C4-2B (cell line): ENCODE measurements at regions not wholly inside any gene's neighbourhood (a gene's known extent, or its start where the extent isn't known, plus 50 kb on each side); places are given as distances from the start of the nearest gene placed in this dataset.
"Not testable (repeated sequence)": the region's sequence is repeated elsewhere in the genome, so short reads cannot be mapped to it uniquely, and the experiment has no call there.

Experiments
- H3K27ac ChIP-seq: fragments of 450-650 bp; 2 replicates; pipeline ENCODE4 v1.5.1; 2017
- ZFX ChIP-seq: fragments of 450-650 bp; IDR thresholded peaks from 2 replicates; pipeline ENCODE4 v1.6.1; 2017
- TF ChIP-seq, protein P1 (sequence below): fragments of 450-650 bp; conservative IDR thresholded peaks from 2 replicates; pipeline ENCODE4 v1.5.1; 2017; ENCODE audit warnings: mild to moderate bottlenecking

DNA sequence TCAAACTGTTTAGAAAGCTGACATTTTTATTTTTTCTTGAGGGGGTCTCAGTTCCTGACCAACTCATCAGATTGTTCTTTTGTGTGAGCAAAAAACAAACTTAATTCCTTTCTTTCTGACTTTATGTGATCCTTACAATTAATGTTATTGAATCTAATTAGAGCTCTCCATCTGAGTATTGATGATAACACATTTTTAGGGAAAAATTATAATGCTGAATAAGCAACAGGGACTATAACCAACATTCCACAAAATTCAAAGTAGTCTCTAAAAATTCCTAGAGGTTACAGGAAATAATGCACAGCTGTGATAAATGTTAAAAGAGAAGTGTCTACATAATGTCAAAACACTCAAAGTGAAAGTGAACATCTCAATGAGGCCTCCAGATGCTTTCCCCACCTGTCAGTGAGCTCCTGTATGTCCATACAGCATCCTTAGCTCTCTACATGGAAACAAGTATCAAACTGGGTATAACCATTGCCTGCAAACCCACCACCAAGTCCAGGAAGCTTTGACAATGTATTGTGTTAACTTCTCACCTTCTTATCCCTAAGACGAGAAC is 786.0 kb upstream of the SLC39A10 start:
- TF ChIP-seq, protein P1, sequence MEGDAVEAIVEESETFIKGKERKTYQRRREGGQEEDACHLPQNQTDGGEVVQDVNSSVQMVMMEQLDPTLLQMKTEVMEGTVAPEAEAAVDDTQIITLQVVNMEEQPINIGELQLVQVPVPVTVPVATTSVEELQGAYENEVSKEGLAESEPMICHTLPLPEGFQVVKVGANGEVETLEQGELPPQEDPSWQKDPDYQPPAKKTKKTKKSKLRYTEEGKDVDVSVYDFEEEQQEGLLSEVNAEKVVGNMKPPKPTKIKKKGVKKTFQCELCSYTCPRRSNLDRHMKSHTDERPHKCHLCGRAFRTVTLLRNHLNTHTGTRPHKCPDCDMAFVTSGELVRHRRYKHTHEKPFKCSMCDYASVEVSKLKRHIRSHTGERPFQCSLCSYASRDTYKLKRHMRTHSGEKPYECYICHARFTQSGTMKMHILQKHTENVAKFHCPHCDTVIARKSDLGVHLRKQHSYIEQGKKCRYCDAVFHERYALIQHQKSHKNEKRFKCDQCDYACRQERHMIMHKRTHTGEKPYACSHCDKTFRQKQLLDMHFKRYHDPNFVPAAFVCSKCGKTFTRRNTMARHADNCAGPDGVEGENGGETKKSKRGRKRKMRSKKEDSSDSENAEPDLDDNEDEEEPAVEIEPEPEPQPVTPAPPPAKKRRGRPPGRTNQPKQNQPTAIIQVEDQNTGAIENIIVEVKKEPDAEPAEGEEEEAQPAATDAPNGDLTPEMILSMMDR: no peak
- TF ChIP-seq ZFX: no peak
- H3K27ac ChIP-seq: no peak overlapping the region

DNA sequence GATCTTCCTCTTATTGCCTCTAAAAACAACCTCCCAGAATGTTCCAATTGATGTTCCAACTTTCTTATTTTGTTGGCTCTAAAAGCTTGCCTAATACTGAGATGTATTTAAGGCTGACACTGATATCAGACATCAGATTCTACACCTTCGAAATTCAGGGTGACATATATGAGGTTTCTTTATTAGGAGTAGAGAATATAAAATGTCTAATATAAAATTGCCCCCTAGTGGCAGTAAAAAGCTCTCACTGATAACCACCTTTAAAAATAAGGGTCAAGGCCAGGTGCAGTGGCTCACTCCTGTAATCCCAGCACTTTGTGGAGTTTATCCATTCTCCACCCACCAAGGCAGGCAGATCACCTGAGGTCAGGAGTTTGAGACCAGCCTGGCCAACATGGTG is 789.7 kb upstream of the SLC39A10 start:
- no peak for TF ChIP-seq ZFX
- TF ChIP-seq, protein P1: peak; percentile 68
- H3K27ac ChIP-seq: no peak overlapping the region

DNA sequence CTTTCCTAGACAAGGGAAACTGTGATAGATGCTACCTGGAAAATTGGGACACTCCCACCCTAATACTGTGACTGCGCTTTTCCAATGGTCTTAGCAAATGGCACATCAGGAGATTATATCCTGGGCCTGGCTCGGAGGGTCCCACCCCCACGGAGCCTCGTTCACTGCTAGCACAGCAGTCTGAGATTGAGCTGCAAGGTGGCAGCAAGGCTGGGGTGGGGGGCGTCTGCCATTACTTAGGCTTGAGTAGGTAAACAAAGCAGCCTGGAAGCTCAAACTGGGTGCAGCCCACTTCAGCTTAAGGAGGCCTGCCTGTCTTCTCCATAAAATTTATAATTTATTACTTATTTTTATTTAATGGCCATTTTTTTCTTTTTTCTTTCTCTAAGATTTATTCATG is 802.1 kb upstream of the SLC39A10 start:
- H3K27ac ChIP-seq: no peak overlapping the region
- TF ChIP-seq ZFX: no peak
- TF ChIP-seq, protein P1: no peak

DNA sequence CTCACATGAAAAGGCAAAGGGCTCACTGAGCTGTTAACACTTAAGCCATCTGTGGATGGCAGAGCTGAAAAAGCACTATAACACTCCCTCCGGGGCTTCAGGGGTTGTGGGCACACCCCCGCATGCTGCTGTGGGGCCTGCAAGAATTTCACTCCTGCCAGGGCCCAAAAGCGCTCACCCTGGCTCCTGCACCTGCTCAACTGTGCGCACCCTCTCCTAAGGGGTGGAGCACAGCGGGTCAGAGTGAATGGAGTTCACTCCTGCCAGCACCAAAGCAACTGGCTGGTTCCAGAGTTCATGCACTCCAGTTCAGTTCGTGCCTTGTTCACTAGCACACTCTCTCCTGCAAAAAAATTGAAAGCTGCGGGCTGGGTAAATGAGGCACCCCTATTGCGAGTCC is 814.2 kb upstream of the SLC39A10 start:
- TF ChIP-seq ZFX: no peak
- TF ChIP-seq, protein P1: no peak
- no peak overlapping the region for H3K27ac ChIP-seq

DNA sequence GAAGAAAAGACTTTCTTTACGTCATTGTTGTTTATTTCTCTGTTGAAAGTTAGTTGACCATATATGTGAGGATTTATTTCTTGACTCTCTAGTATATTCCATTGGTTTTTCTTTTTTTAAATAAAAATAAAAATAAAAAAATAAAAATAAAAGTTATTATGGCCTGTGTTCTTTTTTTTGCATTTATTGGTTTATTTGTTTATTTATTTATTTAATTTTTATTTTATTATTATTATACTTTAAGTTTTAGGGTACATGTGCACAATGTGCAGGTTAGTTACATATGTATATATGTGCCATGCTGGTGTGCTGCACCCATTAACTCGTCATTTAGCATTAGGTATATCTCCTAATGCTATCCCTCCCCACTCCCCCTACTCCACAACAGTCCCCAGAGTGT is 822.7 kb upstream of the SLC39A10 start:
- not testable (repeated sequence) for H3K27ac ChIP-seq

DNA sequence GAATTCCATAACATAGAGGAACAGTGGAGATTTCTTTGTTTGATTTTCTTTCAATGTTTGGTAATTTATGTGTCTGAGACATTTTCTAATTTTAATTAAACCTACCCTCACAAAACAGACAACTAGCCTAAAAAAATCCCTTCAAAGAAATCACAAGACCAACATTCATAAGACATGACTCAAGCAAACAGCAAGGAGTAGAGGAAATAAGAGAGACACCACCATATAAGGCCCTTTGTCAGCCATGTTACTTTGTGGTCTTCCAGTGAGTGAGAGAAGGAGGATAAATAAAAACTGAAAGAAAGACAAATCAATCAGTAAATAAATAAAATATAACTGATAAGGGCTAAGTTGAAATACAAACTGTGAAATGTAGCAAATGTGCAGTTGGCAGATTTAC is 830.8 kb upstream of the SLC39A10 start:
- TF ChIP-seq, protein P1: no peak
- no peak for TF ChIP-seq ZFX
- no peak overlapping the region for H3K27ac ChIP-seq

DNA sequence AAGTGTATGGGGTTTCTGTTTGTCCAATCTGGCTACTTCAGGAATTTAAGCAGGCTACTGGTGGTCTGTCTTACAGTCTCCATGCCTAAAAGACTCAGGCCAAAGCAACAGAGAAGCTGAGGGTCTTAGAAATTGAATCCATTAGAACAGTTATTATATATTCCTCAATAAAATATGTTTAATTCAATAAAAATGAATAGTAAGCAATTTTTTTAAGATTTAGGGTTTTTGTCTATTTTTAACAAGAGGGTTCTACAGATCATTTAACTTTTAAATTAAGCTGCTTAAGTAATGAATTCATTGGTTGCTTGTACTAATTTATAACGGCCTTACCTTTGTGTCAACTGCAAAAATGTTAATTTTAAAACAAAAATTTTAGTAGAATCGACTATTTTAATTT is 832.6 kb upstream of the SLC39A10 start:
- no peak overlapping the region for H3K27ac ChIP-seq
- TF ChIP-seq ZFX: no peak
- TF ChIP-seq, protein P1: no peak

DNA sequence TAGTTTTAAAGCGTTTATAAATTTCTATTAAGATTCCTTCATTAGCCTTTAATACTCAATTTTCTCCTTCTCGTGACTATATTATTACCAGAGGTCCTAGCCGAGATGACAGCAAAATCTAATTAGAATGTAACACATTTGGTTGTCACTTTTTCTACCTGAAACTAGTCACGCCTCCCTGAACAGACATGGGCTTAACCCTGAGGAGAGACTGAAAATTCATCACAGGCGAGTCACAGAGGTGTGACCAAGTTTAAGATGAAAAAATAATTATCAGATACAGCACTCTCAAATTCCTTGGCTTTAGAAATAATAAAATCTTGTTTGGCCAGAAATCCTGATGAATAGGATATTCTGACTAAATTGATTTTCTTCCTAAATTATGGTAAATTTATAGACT is 834.4 kb upstream of the SLC39A10 start:
- TF ChIP-seq ZFX: no peak
- TF ChIP-seq, protein P1: no peak

More for the DNA sequence above, 834.4 kb upstream of the SLC39A10 start:
- H3K27ac ChIP-seq: no peak overlapping the region
